Endothelial cell (in vitro differentiated cells): ENCODE measurements at regions not wholly inside any gene's neighbourhood (a gene's known extent, or its start where the extent isn't known, plus 50 kb on each side); places are given as distances from the start of the nearest gene placed in this dataset.
"Not testable (repeated sequence)": the region's sequence is repeated elsewhere in the genome, so short reads cannot be mapped to it uniquely, and the experiment has no call there.

Experiments
- DNase-seq: peaks from one replicate; pipeline ENCODE4 v3.0.0; 2021; ENCODE audit warnings: low spot score
- H3K27ac Mint-ChIP-seq: one replicate; pipeline ENCODE4 v1.8.0; 2021; ENCODE audit warnings: mixed read lengths, inconsistent platforms; ENCODE audit not compliant: unreplicated experiment
- H3K27me3 Mint-ChIP-seq: one replicate; pipeline ENCODE4 v1.8.0; 2021; ENCODE audit warnings: mild to moderate bottlenecking, moderate library complexity, mixed read lengths, inconsistent platforms; ENCODE audit not compliant: unreplicated experiment
- H3K36me3 Mint-ChIP-seq: one replicate; pipeline ENCODE4 v1.8.0; 2021; ENCODE audit warnings: mild to moderate bottlenecking, low read depth, mixed read lengths, inconsistent platforms; ENCODE audit not compliant: unreplicated experiment
- H3K4me1 Mint-ChIP-seq: one replicate; pipeline ENCODE4 v1.8.0; 2021; ENCODE audit warnings: mild to moderate bottlenecking, mixed read lengths, inconsistent platforms; ENCODE audit not compliant: unreplicated experiment
- H3K4me3 Mint-ChIP-seq: one replicate; pipeline ENCODE4 v1.8.0; 2021; ENCODE audit warnings: mild to moderate bottlenecking, mixed read lengths, inconsistent platforms; ENCODE audit not compliant: unreplicated experiment
- H3K9me3 Mint-ChIP-seq: one replicate; pipeline ENCODE4 v1.8.0; 2021; ENCODE audit warnings: mixed read lengths, inconsistent platforms; ENCODE audit not compliant: unreplicated experiment
- TF ChIP-seq, protein P1 (sequence below): fragments of 200-600 bp; sonication (generic); IDR thresholded peaks from one replicate; pipeline ENCODE4 v1.5.0; 2021; ENCODE audit warnings: antibody characterized with exemption; ENCODE audit not compliant: unreplicated experiment

DNA sequence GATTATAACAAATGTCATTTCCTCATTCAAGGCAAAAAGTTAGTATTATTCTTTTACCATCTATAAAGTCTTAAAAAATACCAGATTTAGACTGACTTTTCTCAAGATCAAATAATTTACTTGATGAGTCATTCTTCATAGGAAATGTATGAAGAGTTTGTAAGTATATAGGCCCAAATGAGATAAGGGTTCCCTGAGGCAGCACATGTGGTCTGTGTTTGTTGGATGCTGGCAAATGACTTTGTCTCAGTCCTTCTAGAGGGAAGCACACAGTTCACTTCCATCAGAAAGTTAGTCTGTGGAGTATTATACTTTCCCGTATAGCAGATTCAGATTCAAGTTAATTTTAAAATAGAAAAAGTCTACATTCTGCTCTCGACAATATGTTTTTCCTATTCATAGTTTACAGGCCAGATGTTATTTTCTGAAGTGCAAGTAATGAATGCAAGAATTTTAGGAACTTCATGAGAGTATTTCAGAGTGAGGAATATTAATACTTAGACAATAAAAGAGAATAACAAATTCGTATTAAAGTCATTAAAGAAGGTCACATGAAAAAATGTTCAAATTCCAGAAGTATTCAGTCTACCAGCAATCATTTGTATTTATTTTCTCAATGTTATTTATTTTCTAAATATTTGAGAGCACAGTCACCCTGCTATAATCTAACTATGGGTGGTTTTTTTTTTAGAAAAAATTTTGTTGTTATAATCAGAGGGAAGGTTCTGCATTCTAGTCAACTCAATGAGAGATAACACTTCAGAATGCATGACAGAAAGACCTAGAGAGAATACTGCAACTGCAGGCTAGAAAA is 601.8 kb upstream of the ZFP42 start:
- TF ChIP-seq, protein P1, sequence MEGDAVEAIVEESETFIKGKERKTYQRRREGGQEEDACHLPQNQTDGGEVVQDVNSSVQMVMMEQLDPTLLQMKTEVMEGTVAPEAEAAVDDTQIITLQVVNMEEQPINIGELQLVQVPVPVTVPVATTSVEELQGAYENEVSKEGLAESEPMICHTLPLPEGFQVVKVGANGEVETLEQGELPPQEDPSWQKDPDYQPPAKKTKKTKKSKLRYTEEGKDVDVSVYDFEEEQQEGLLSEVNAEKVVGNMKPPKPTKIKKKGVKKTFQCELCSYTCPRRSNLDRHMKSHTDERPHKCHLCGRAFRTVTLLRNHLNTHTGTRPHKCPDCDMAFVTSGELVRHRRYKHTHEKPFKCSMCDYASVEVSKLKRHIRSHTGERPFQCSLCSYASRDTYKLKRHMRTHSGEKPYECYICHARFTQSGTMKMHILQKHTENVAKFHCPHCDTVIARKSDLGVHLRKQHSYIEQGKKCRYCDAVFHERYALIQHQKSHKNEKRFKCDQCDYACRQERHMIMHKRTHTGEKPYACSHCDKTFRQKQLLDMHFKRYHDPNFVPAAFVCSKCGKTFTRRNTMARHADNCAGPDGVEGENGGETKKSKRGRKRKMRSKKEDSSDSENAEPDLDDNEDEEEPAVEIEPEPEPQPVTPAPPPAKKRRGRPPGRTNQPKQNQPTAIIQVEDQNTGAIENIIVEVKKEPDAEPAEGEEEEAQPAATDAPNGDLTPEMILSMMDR: no peak
- no peak for DNase-seq
- Mint-ChIP-seq H3K4me3 (no peak overlapping the region), H3K9me3 (no peaks in the 10 kb centered on the region), H3K27ac (no peak overlapping the region), H3K27me3 (no peaks in the 10 kb centered on the region), H3K4me1 (no peaks in the 10 kb centered on the region), H3K36me3 (no peaks in the 10 kb centered on the region)

DNA sequence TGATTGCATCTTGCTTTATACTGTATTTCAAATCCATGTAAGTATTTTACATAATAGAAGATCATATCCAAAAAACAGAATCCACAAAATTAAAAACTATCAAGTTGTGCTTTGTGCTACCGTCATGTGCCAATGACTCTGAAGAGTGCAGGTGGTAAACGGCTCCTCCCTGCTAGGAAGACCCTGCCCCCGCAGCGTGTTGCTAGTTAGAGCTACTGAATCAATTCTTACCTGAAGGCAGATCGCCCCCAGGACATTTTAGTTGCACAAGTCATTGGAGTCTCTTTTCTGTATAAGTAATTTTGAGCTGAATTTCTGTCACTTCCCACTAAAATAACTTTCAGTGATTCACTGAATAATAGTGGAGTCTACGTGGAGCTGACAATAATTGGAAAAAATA is 599.5 kb upstream of the ZFP42 start:
- Mint-ChIP-seq H3K36me3 (no peaks in the 10 kb centered on the region), H3K9me3 (no peaks in the 10 kb centered on the region), H3K27me3 (no peaks in the 10 kb centered on the region), H3K27ac (no peak overlapping the region), H3K4me3 (no peak overlapping the region), H3K4me1 (no peaks in the 10 kb centered on the region)
- DNase-seq: no peak
- TF ChIP-seq, protein P1: no peak

DNA sequence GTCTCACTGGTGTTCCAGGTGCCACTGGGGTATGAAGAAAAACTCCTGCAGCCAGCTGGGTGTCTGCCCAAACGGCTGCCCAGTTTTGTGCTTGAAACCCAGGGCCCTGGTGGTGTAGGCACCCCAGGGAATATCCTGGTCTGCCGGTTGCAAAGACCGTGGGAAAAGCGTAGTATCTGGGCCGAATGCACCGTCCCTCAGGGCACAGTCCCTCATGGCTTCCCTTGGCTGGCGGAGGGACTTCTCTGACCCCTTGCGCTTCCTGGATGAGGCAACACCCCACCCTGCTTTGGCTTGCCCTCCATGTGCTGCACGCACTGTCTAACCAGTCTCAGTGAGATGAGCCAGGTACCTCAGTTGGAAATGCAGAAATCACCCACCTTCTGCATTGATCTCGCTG is 587.1 kb upstream of the ZFP42 start:
- not testable (repeated sequence) for H3K4me3 Mint-ChIP-seq, H3K36me3 Mint-ChIP-seq, H3K27me3 Mint-ChIP-seq, H3K27ac Mint-ChIP-seq, H3K4me1 Mint-ChIP-seq, DNase-seq
- H3K9me3 Mint-ChIP-seq: peaks cover 12% of the 10 kb centered on the region

DNA sequence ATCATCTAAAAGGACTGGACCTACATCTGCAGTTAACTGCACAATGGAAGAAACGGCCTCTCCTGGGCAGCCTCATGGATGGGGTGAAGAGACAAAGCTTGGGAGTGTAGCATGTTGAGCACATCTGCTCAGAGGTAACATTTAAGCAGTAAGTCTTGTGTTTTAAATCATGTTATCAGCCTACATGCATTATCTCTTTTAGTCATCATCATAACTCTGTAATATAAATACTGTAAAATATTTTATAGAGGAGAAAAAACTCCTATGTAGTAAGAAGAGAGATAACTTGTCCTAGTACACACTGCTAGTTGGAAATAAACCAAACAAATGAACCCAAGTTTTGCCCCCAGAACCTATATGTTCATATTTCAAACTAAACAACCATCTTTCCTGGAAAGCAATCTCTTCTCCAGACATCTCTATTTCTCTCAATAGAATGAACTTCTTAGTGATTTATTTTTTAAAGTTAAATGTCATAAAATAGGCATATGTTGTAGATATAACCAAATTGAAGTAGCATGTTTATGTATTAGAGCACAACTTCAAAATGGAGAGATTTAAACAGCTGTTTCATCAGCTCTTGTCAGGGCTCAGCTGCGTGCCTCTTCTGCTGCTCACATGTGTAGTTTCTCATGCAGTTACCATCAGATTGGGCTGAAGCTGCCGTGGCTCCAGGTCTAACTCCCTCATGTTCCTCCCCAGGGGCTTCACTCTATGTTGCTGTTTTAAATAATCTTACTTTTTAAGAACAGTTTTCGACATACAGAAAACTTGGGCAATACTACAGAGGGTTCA is 581.8 kb upstream of the ZFP42 start:
- TF ChIP-seq, protein P1: no peak
- Mint-ChIP-seq H3K4me1 (no peaks in the 10 kb centered on the region), H3K27ac (no peak overlapping the region), H3K9me3 (no peaks in the 10 kb centered on the region), H3K36me3 (no peaks in the 10 kb centered on the region), H3K4me3 (no peak overlapping the region), H3K27me3 (no peaks in the 10 kb centered on the region)
- DNase-seq: no peak

DNA sequence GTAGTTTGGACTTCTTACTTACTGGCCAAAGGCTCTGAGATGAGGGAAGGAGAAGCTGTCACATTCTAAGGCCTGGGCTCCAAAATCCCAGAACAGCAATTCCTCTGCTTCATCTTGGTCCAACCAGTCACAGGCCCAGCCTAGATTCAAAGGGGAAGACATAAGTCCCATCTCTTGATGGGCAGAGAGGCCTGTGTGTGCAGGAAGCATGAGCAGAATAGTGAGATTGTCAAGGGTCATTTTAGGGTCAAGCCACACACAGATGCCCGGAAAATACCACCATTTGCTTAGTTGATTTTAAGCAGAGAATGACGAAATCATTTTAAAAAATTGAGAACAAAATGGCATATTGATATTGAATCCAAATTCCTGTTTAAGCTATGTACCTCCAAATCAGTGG is 580.9 kb upstream of the ZFP42 start:
- Mint-ChIP-seq H3K4me3 (no peak overlapping the region), H3K9me3 (no peaks in the 10 kb centered on the region), H3K4me1 (no peaks in the 10 kb centered on the region), H3K27ac (no peak overlapping the region), H3K36me3 (peaks cover 7% of the 10 kb centered on the region), H3K27me3 (no peaks in the 10 kb centered on the region)
- TF ChIP-seq, protein P1: no peak
- no peak for DNase-seq
